ENCODE measurements at regions not wholly inside any gene's neighbourhood (a gene's known extent, or its start where the extent isn't known, plus 50 kb on each side); places are given as distances from the start of the nearest gene placed in this dataset.

DNA sequence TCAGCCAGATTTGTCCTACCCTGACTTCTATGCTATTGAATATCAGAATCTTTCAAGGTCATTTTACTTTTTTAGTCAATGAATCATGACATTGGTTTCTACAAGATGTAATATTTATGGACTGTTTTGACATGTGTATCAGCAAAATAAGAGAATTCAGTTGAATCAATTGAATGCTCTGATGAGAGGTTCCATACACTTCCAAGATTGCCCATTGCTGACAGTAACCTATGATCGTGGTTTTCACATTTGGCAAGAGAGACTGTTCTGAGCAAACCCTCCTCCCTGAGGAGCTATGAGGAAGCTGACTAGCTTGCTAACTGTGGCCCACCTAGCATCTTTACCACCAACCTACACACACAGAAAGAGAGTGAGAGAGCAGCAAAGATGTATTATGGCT is 56.7 kb upstream of the FST start:
- Mint-ChIP-seq H3K4me1 (ENCODE audit: low read depth) (no peaks in the 10 kb centered on the region), H3K27ac (no peak overlapping the region), H3K9me3 (no peaks in the 10 kb centered on the region), H3K36me3 (ENCODE audit: low read depth) (no peaks in the 10 kb centered on the region), H3K4me3 (ENCODE audit: low read depth) (no peak overlapping the region), H3K27me3 (ENCODE audit: low read depth) (peaks cover 2% of the 10 kb centered on the region)
- intact Hi-C loops (cut with micrococcal nuclease): no loop called here
- no peak for DNase-seq (ENCODE audit: low spot score)

DNA sequence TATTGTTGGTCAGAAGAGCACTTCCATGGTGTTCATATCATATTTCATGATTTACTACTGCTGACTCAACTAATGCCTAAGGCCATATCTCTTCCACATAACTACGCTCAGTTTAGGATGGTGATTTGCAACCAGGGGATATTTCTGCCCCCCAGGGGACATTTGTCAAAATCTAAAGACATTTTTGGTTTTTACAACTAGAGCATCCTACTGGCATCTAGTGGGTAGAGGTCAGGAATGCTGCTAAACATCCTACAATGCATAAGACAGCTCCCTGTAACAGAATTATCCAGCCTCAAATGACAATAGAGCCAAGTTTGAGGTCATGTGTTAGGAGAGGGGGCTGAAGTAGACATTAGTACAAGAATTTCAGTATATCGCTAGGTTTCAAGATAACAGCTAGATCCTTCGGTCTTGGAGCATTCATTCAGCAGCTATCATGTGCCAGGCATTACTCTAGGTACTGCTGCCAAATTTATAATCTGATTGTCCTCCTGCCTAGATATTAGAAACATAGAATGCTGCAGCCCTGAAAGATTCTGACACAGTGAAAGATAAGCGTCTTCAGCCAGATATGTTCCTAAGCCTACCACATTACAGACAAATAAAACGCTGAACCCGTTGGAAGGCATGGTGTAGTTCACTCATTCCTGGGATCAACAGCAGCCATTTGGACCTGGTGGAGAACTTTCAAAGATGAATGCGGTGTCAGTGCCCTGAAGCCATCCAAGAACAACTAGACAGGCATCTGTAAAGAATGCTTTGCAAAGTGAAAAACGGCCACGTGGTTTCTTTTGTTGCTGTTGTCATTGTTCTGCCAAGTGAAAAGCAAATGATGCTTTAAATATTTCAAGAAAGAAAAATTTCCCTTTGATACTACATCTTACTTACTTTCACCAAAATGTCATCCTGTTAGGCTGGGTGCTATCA is 55.5 kb upstream of the FST start:
- no peak overlapping the region for H3K27ac Mint-ChIP-seq
- intact Hi-C loops (cut with micrococcal nuclease): no loop called here
- H3K9me3 Mint-ChIP-seq: no peaks in the 10 kb centered on the region
- H3K36me3 Mint-ChIP-seq (ENCODE audit: low read depth): no peaks in the 10 kb centered on the region
- H3K4me3 Mint-ChIP-seq (ENCODE audit: low read depth): no peak overlapping the region
- H3K4me1 Mint-ChIP-seq (ENCODE audit: low read depth): no peaks in the 10 kb centered on the region
- no peak for DNase-seq (ENCODE audit: low spot score)
- peaks cover 5% of the 10 kb centered on the region for H3K27me3 Mint-ChIP-seq (ENCODE audit: low read depth)

- H3K27ac Mint-ChIP-seq: no peak overlapping the region
- no peaks in the 10 kb centered on the region for H3K36me3 Mint-ChIP-seq (ENCODE audit: low read depth)
- no peak for DNase-seq (ENCODE audit: low spot score)
- intact Hi-C loops (cut with micrococcal nuclease): no loop called here
- no peaks in the 10 kb centered on the region for H3K9me3 Mint-ChIP-seq
- H3K4me3 Mint-ChIP-seq (ENCODE audit: low read depth): no peak overlapping the region
- no peaks in the 10 kb centered on the region for H3K4me1 Mint-ChIP-seq (ENCODE audit: low read depth)
- peaks cover 5% of the 10 kb centered on the region for H3K27me3 Mint-ChIP-seq (ENCODE audit: low read depth)
These were observed 54.5 kb upstream of the FST start for GRCh38 chr5:53425687-53426511.

GRCh38 chr5:53426512-53426830 is 54.0 kb upstream of the FST start:
- H3K4me3 Mint-ChIP-seq (ENCODE audit: low read depth): no peak overlapping the region
- no peaks in the 10 kb centered on the region for H3K36me3 Mint-ChIP-seq (ENCODE audit: low read depth)
- H3K27ac Mint-ChIP-seq: no peak overlapping the region
- H3K9me3 Mint-ChIP-seq: no peaks in the 10 kb centered on the region
- no peak for DNase-seq (ENCODE audit: low spot score)
- H3K4me1 Mint-ChIP-seq (ENCODE audit: low read depth): no peaks in the 10 kb centered on the region
- H3K27me3 Mint-ChIP-seq (ENCODE audit: low read depth): peaks cover 5% of the 10 kb centered on the region
- intact Hi-C loops (cut with micrococcal nuclease): no loop called here

- Mint-ChIP-seq H3K27me3 (ENCODE audit: low read depth) (peaks cover 5% of the 10 kb centered on the region), H3K27ac (no peak overlapping the region), H3K36me3 (ENCODE audit: low read depth) (no peaks in the 10 kb centered on the region), H3K4me3 (ENCODE audit: low read depth) (no peak overlapping the region), H3K4me1 (ENCODE audit: low read depth) (no peaks in the 10 kb centered on the region), H3K9me3 (no peaks in the 10 kb centered on the region)
- DNase-seq (ENCODE audit: low spot score): no peak
- intact Hi-C loops (cut with micrococcal nuclease): no loop called here
These were observed 53.6 kb upstream of the FST start for GRCh38 chr5:53426878-53427277.

DNA sequence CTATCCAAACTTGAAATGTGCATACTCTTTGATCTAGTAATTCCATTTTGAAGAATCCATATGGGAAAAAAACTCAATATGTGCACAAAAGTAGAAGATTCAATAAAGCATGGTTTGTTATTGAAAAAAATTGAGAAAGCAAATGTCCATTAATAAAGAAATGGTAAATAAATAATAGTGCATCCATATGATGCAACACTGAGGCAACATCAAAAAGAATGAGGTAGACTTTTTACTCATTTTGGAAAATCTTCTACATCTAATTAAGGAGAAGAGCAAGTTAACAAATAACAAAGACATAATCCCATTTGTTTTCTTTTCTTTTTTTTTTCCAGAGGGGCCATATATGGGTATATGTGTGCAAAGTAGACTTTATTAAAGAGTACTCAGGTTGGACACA is 52.5 kb upstream of the FST start:
- Mint-ChIP-seq H3K27ac (no peak overlapping the region), H3K4me1 (ENCODE audit: low read depth) (no peaks in the 10 kb centered on the region), H3K27me3 (ENCODE audit: low read depth) (peaks cover 5% of the 10 kb centered on the region), H3K36me3 (ENCODE audit: low read depth) (no peaks in the 10 kb centered on the region), H3K9me3 (no peaks in the 10 kb centered on the region), H3K4me3 (ENCODE audit: low read depth) (no peak overlapping the region)
- no peak for DNase-seq (ENCODE audit: low spot score)
- intact Hi-C loops (cut with micrococcal nuclease): no loop called here

- no peak overlapping the region for H3K4me3 Mint-ChIP-seq (ENCODE audit: low read depth)
- H3K9me3 Mint-ChIP-seq: no peaks in the 10 kb centered on the region
- intact Hi-C loops (cut with micrococcal nuclease): no loop called here
- H3K27ac Mint-ChIP-seq: no peak overlapping the region
- H3K4me1 Mint-ChIP-seq (ENCODE audit: low read depth): no peaks in the 10 kb centered on the region
- no peaks in the 10 kb centered on the region for H3K36me3 Mint-ChIP-seq (ENCODE audit: low read depth)
- DNase-seq (ENCODE audit: low spot score): no peak
- H3K27me3 Mint-ChIP-seq (ENCODE audit: low read depth): peaks cover 4% of the 10 kb centered on the region
These were observed 50.7 kb upstream of the FST start for GRCh38 chr5:53429706-53430105.

DNA sequence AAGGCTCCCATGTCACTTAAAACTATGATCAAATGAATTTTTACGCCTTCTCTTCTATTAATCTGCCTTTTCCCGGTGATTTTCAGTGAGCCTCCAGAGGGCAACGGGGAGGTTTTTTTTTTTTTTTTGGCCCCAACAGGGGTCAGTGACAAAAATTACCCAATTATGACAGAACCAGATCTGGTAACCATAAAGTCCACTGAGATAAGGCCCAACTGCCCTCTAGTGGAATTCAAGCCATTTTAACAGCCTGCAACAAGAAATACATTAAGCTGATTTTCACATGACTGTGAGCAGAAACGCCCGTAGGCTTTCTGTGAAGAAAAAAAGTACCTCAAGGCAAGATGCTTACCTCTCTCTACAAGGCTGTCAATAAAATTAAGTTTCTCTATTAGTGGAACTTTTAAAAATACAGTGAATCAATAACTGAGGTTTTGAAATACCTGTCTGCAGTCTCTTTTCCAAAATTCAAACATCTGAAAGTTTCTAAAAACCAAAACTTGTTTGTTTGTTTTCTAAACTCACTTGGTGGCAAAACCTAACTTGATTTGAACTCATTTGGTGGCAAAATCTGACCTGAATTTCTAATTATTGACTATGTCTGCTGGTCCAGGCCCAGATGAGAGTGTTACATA is 49.7 kb upstream of the FST start:
- intact Hi-C loops (cut with micrococcal nuclease): no loop called here
- H3K4me3 Mint-ChIP-seq (ENCODE audit: low read depth): no peak overlapping the region
- H3K27ac Mint-ChIP-seq: no peak overlapping the region
- H3K4me1 Mint-ChIP-seq (ENCODE audit: low read depth): no peaks in the 10 kb centered on the region
- no peak for DNase-seq (ENCODE audit: low spot score)
- peaks cover 4% of the 10 kb centered on the region for H3K27me3 Mint-ChIP-seq (ENCODE audit: low read depth)
- no peaks in the 10 kb centered on the region for H3K36me3 Mint-ChIP-seq (ENCODE audit: low read depth)
- H3K9me3 Mint-ChIP-seq: no peaks in the 10 kb centered on the region

Measured in activated T-helper 2 cell treated with anti-CD3 and anti-CD28 coated beads, Interferon-gamma antibody, Interleukin-2, Interleukin-4, amounts not matched to agents 10 μg/mL and 5 μg/mL and 100 μg/mL, durations not matched to agents 14 hours and 24 hours and 36 hours (primary cell).